ENCODE measurements at regions not wholly inside any gene's neighbourhood (a gene's known extent, or its start where the extent isn't known, plus 50 kb on each side); places are given as distances from the start of the nearest gene placed in this dataset.

- no peaks in the 10 kb centered on the region for H3K36me3 ChIP-seq (ENCODE audit: control insufficient read depth in 2 of 2, extremely low read depth in 1 of 2, insufficient read depth in 2 of 2, low read length in 2 of 2)
- H4K20me1 ChIP-seq (ENCODE audit: control insufficient read depth, extremely low read depth, insufficient read depth, low read length) = no peaks in the 10 kb centered on the region
- H2AFZ ChIP-seq (ENCODE audit: control insufficient read depth, low read length) = no peak overlapping the region
- no peaks in the 10 kb centered on the region for H3K9me1 ChIP-seq (ENCODE audit: control insufficient read depth, extremely low read depth, insufficient read depth, low read length)
- DNase-seq (ENCODE audit: low read depth, low spot score) (no peak), FAIRE-seq (no peak)
- no peaks in the 10 kb centered on the region for H3K4me1 ChIP-seq (ENCODE audit: control insufficient read depth, extremely low read depth, insufficient read depth, low read length)
- no peak overlapping the region for H3K4me2 ChIP-seq (ENCODE audit: control insufficient read depth, extremely low read depth, insufficient read depth, low read depth, low read length)
- no peak overlapping the region for H3K27ac ChIP-seq (ENCODE audit: control insufficient read depth, insufficient read depth, low read length)
- no peak overlapping the region for H3K4me3 ChIP-seq (ENCODE audit: control insufficient read depth in 2 of 3, extremely low read depth in 1 of 3, insufficient read depth in 2 of 3, low read depth in 1 of 3, low read length in 3 of 3)
- H3K9ac ChIP-seq (ENCODE audit: control insufficient read depth, extremely low read depth, insufficient read depth, low read length) = no peak overlapping the region
- no peaks in the 10 kb centered on the region for H3K79me2 ChIP-seq (ENCODE audit: control insufficient read depth, insufficient read depth, low read length)
- dilution Hi-C loops (cut with MboI; ENCODE audit: extremely low pct_ligation_motif_present, low sequenced_read_pairs) = no loop called here
- H3K27me3 ChIP-seq (ENCODE audit: control insufficient read depth, extremely low read depth, insufficient read depth, low read length) = no peaks in the 10 kb centered on the region
- TF ChIP-seq EZH2 (IDR thresholded peaks at IDR 0.05; ENCODE audit: low read length) (no peak), CTCF (optimal IDR thresholded peaks at IDR 0.05 in 1 of 3, IDR thresholded peaks at IDR 0.05 in 1 of 3, conservative IDR thresholded peaks at IDR 0.05 in 1 of 3; ENCODE audit: extremely low read depth in 1 of 3, insufficient read depth in 2 of 3, low read length in 3 of 3) (no peak)
- H3K9me3 ChIP-seq (ENCODE audit: control insufficient read depth, low read depth, low read length) = no peaks in the 10 kb centered on the region
Observed at GRCh38 chrX:97938706-97939105, 1055.0 kb downstream of the RPA4 start.

- no peaks in the 10 kb centered on the region for H3K4me1 ChIP-seq (ENCODE audit: control insufficient read depth, extremely low read depth, insufficient read depth, low read length)
- no peak overlapping the region for H3K4me3 ChIP-seq (ENCODE audit: control insufficient read depth in 2 of 3, extremely low read depth in 1 of 3, insufficient read depth in 2 of 3, low read depth in 1 of 3, low read length in 3 of 3)
- no peak overlapping the region for H2AFZ ChIP-seq (ENCODE audit: control insufficient read depth, low read length)
- no peak overlapping the region for H3K4me2 ChIP-seq (ENCODE audit: control insufficient read depth, extremely low read depth, insufficient read depth, low read depth, low read length)
- dilution Hi-C loops (cut with MboI; ENCODE audit: extremely low pct_ligation_motif_present, low sequenced_read_pairs) = no loop called here
- H3K9me3 ChIP-seq (ENCODE audit: control insufficient read depth, low read depth, low read length) = no peaks in the 10 kb centered on the region
- H3K79me2 ChIP-seq (ENCODE audit: control insufficient read depth, insufficient read depth, low read length) = no peaks in the 10 kb centered on the region
- no peaks in the 10 kb centered on the region for H3K27me3 ChIP-seq (ENCODE audit: control insufficient read depth, extremely low read depth, insufficient read depth, low read length)
- H4K20me1 ChIP-seq (ENCODE audit: control insufficient read depth, extremely low read depth, insufficient read depth, low read length) = no peaks in the 10 kb centered on the region
- FAIRE-seq = no peak
- no peaks in the 10 kb centered on the region for H3K9me1 ChIP-seq (ENCODE audit: control insufficient read depth, extremely low read depth, insufficient read depth, low read length)
- no peak overlapping the region for H3K27ac ChIP-seq (ENCODE audit: control insufficient read depth, insufficient read depth, low read length)
- H3K9ac ChIP-seq (ENCODE audit: control insufficient read depth, extremely low read depth, insufficient read depth, low read length) = no peak overlapping the region
- TF ChIP-seq CTCF (optimal IDR thresholded peaks at IDR 0.05 in 1 of 3, IDR thresholded peaks at IDR 0.05 in 1 of 3, conservative IDR thresholded peaks at IDR 0.05 in 1 of 3; ENCODE audit: extremely low read depth in 1 of 3, insufficient read depth in 2 of 3, low read length in 3 of 3) (no peak), EZH2 (IDR thresholded peaks at IDR 0.05; ENCODE audit: low read length) (no peak)
- no peak for DNase-seq (ENCODE audit: low read depth, low spot score)
- no peaks in the 10 kb centered on the region for H3K36me3 ChIP-seq (ENCODE audit: control insufficient read depth in 2 of 2, extremely low read depth in 1 of 2, insufficient read depth in 2 of 2, low read length in 2 of 2)
Observed at GRCh38 chrX:97968376-97969163, 1084.9 kb downstream of the RPA4 start.

All from keratinocyte (primary cell).